H1 (cell line): ENCODE measurements at regions not wholly inside any gene's neighbourhood (a gene's known extent, or its start where the extent isn't known, plus 50 kb on each side); places are given as distances from the start of the nearest gene placed in this dataset.

ENCODE experiments used
- CTCF ChIA-PET: fragments of 300-600 bp; sonication (Branson Sonifier 250); formaldehyde crosslinking; loops from one replicate; lab custom pipeline; 2021; ENCODE audit not compliant: partially characterized antibody; lab: Charles Lee
- POLR2A ChIA-PET: fragments of 300-600 bp; sonication (Branson Sonifier 250); formaldehyde crosslinking; loops from one replicate; lab custom pipeline; 2021; ENCODE audit warnings: inconsistent platforms; ENCODE audit not compliant: partially characterized antibody; lab: Charles Lee
- DNase-seq, 2 experiments: peaks; one replicate each; pipeline versions ENCODE4 v3.0.0 to v3.0.0-alpha.2; 2010 to 2022; ENCODE audit warnings: low spot score in 2 of 2, low read depth in 1 of 2, mixed read lengths in 1 of 2
- FAIRE-seq: peaks from 2 replicates; lab custom pipeline; 2011; peaks lifted over from hg19 to GRCh38; lab: Jason Lieb, UNC
- H2AFZ ChIP-seq: 2 replicates; pipeline ENCODE4 v1.8.1; 2012; ENCODE audit warnings: low read length, inconsistent platforms
- H2AK5ac ChIP-seq: 2 replicates; pipeline ENCODE4 v1.6.1; 2013; ENCODE audit warnings: low read depth, low read length
- H2BK120ac ChIP-seq: replicated peaks from 2 replicates; pipeline ENCODE3; 2013; ENCODE audit warnings: low read depth, low read length, inconsistent platforms
- H2BK12ac ChIP-seq: 2 replicates; pipeline ENCODE4 v1.6.1; 2013; ENCODE audit warnings: low read depth, low read length
- H2BK15ac ChIP-seq: 2 replicates; pipeline ENCODE4 v1.6.1; 2013; ENCODE audit warnings: low read length
- H2BK20ac ChIP-seq: 2 replicates; pipeline ENCODE4 v1.6.1; 2013; ENCODE audit warnings: low read length
- H2BK5ac ChIP-seq: 2 replicates; pipeline ENCODE4 v1.6.1; 2013; ENCODE audit warnings: low read depth, low read length
- H3K14ac ChIP-seq: 2 replicates; pipeline ENCODE4 v1.6.1; 2013; ENCODE audit warnings: inconsistent platforms; ENCODE audit not compliant: insufficient read length
- H3K18ac ChIP-seq: 2 replicates; pipeline ENCODE4 v1.6.1; 2013; ENCODE audit warnings: low read length; ENCODE audit errors: extremely low read depth
- H3K23ac ChIP-seq: 2 replicates; pipeline ENCODE4 v1.6.1; 2013; ENCODE audit warnings: inconsistent platforms; ENCODE audit not compliant: insufficient read length
- H3K23me2 ChIP-seq: 2 replicates; pipeline ENCODE4 v1.6.1; 2013; ENCODE audit warnings: low read depth, low read length
- H3K27ac ChIP-seq: 2 replicates; pipeline ENCODE4 v1.6.1; 2011; ENCODE audit warnings: low read depth, low read length, inconsistent platforms
- H3K27me3 ChIP-seq, 4 experiments: replicated peaks in 1 of 4; 1 replicate in 1 of 4; 2 replicates in 3 of 4; pipeline versions ENCODE4 v1.6.1 to v1.8.1; 2011 to 2013; ENCODE audit warnings: low read length in 3 of 4, mild to moderate bottlenecking in 3 of 4, inconsistent platforms in 2 of 4, mixed read lengths in 2 of 4, moderate library complexity in 1 of 4; ENCODE audit not compliant: control insufficient read depth in 3 of 4, insufficient read depth in 3 of 4; ENCODE audit errors: extremely low read depth in 1 of 4
- H3K36me3 ChIP-seq, 4 experiments: 2 replicates each; pipeline versions ENCODE4 v1.6.1 to v1.8.1; 2011 to 2013; ENCODE audit warnings: mild to moderate bottlenecking in 4 of 4, low read length in 3 of 4, moderate library complexity in 2 of 4, control low read depth in 1 of 4, inconsistent platforms in 1 of 4; ENCODE audit not compliant: insufficient read depth in 4 of 4, control insufficient read depth in 2 of 4
- H3K4ac ChIP-seq: replicated peaks from 2 replicates; pipeline ENCODE3; 2013; ENCODE audit warnings: low read length, low read depth, mixed read lengths, inconsistent platforms; ENCODE audit not compliant: insufficient read length
- H3K4me1 ChIP-seq, 4 experiments: replicated peaks in 1 of 4; 1 replicate in 1 of 4; 2 replicates in 3 of 4; pipeline versions ENCODE4 v1.6.1 to v1.8.1; 2011 to 2013; ENCODE audit warnings: low read length in 3 of 4, inconsistent platforms in 2 of 4, mixed read lengths in 1 of 4; ENCODE audit not compliant: insufficient read depth in 4 of 4, control insufficient read depth in 3 of 4
- H3K4me2 ChIP-seq, 2 experiments: 2 replicates each; pipeline versions ENCODE4 v1.6.1 to v1.8.1; 2011 to 2013; ENCODE audit warnings: low read depth in 2 of 2, low read length in 2 of 2, control low read depth in 1 of 2, inconsistent platforms in 1 of 2, mild to moderate bottlenecking in 1 of 2; ENCODE audit not compliant: insufficient read depth in 1 of 2
- H3K4me3 ChIP-seq, 4 experiments: fragments of 200-600, 300-600 bp in 1 of 4; sonication (generic), shearing (Covaris generic), sonication (Bioruptor Twin) in 1 of 4; 2 replicates each; pipeline versions ENCODE4 v1.5.1 to v1.8.1; 2011 to 2016; ENCODE audit warnings: low read length in 4 of 4, low read depth in 3 of 4, control low read depth in 2 of 4, inconsistent platforms in 2 of 4, mild to moderate bottlenecking in 2 of 4, mixed read lengths in 1 of 4, moderate library complexity in 1 of 4; ENCODE audit not compliant: insufficient read depth in 2 of 4; ENCODE audit errors: extremely low read depth in 1 of 4
- H3K56ac ChIP-seq: replicated peaks from 2 replicates; pipeline ENCODE3; 2013; ENCODE audit warnings: low read depth, mild to moderate bottlenecking, mixed read lengths, low read length, inconsistent platforms; ENCODE audit not compliant: insufficient read length
- H3K79me1 ChIP-seq: 2 replicates; pipeline ENCODE4 v1.6.1; 2013; ENCODE audit warnings: low read depth, low read length, control low read depth
- H3K79me2 ChIP-seq, 2 experiments: 2 replicates each; pipeline versions ENCODE4 v1.6.1 to v1.8.1; 2012 to 2013; ENCODE audit warnings: low read length in 2 of 2, mild to moderate bottlenecking in 2 of 2, inconsistent platforms in 1 of 2; ENCODE audit not compliant: insufficient read depth in 2 of 2, control insufficient read depth in 1 of 2
- H3K9ac ChIP-seq, 4 experiments: replicated peaks in 1 of 4; 1 replicate in 1 of 4; 2 replicates in 3 of 4; pipeline versions ENCODE4 v1.6.1 to v1.8.1; 2011 to 2013; ENCODE audit warnings: low read depth in 3 of 4, low read length in 3 of 4, control low read depth in 2 of 4, mild to moderate bottlenecking in 2 of 4, moderate library complexity in 2 of 4, inconsistent platforms in 1 of 4; ENCODE audit errors: extremely low read depth in 1 of 4
- H3K9me3 ChIP-seq, 2 experiments: 2 replicates each; pipeline versions ENCODE4 v1.6.1 to v1.8.1; 2012 to 2013; ENCODE audit warnings: mild to moderate bottlenecking in 2 of 2, moderate library complexity in 2 of 2, control low read depth in 1 of 2, inconsistent platforms in 1 of 2, low read depth in 1 of 2, low read length in 1 of 2, mixed read lengths in 1 of 2; ENCODE audit not compliant: insufficient read depth in 2 of 2
- H4K20me1 ChIP-seq, 2 experiments: replicated peaks in 1 of 2; 2 replicates each; pipeline versions ENCODE3 to v1.8.1; 2011 to 2013; ENCODE audit warnings: inconsistent platforms in 2 of 2, low read length in 2 of 2, mild to moderate bottlenecking in 1 of 2; ENCODE audit not compliant: insufficient read depth in 2 of 2, control insufficient read depth in 1 of 2
- H4K5ac ChIP-seq: 2 replicates; pipeline ENCODE4 v1.6.1; 2013; ENCODE audit warnings: low read length, low read depth, mixed read lengths, inconsistent platforms; ENCODE audit not compliant: insufficient read length
- H4K8ac ChIP-seq: 2 replicates; pipeline ENCODE4 v1.8.0; 2013; ENCODE audit warnings: mild to moderate bottlenecking, moderate library complexity, low read length, inconsistent platforms; ENCODE audit not compliant: insufficient read depth; ENCODE audit errors: extremely low read depth
- H4K91ac ChIP-seq: replicated peaks from 2 replicates; pipeline ENCODE3; 2013; ENCODE audit warnings: low read length, mixed read lengths, inconsistent platforms; ENCODE audit not compliant: insufficient read length
- CBX5 ChIP-seq: fragments of 300-800, 300-1000 bp; sonication (generic); IDR thresholded peaks from 2 replicates; pipeline ENCODE4 v1.7.1; 2016; ENCODE audit warnings: antibody characterized with exemption, low read length, low read depth
- JUN ChIP-seq: IDR thresholded peaks from 2 replicates; pipeline ENCODE4 v1.6.1; 2011; ENCODE audit warnings: low read depth, mild to moderate bottlenecking, improper control_type of control experiment, low read length
- KDM5A ChIP-seq: fragments of 200-600 bp; IDR thresholded peaks from 2 replicates; pipeline ENCODE4 v1.7.1; 2012; ENCODE audit warnings: mild to moderate bottlenecking, low read length, inconsistent platforms, mixed read lengths
- SIRT6 ChIP-seq: IDR thresholded peaks from one replicate; pipeline ENCODE4 v1.7.1; 2012; ENCODE audit warnings: low read length, inconsistent platforms
- SP2 ChIP-seq: IDR thresholded peaks from 2 replicates; pipeline ENCODE4 v1.6.1; 2012; ENCODE audit warnings: mild to moderate bottlenecking, low read length, inconsistent platforms
- TAF7 ChIP-seq: optimal IDR thresholded peaks from 2 replicates; pipeline ENCODE3; 2011; ENCODE audit warnings: low read depth, mild to moderate bottlenecking, inconsistent platforms, low read length, moderate library complexity, borderline replicate concordance
- WGBS, 2 experiments: shearing (Covaris generic) in 1 of 2; methylation state at CpG; one replicate each; pipeline versions ENCODE4 v1.1.6 to v1.1.7; 2013 to 2015; ENCODE audit warnings: low lambda C conversion rate in 2 of 2, mixed read lengths in 2 of 2, inconsistent platforms in 1 of 2, low coverage in 1 of 2, missing lambda C conversion rate in 1 of 2; ENCODE audit not compliant: insufficient replicate concordance in 2 of 2, insufficient coverage in 1 of 2, insufficient read length in 1 of 2; ENCODE audit errors: extremely low coverage in 1 of 2, missing lambda C conversion rate in 1 of 2; 5-methylcytosine and 5-hydroxymethylcytosine counted together
- TF ChIP-seq, protein P1 (sequence below): IDR thresholded peaks from 2 replicates; pipeline ENCODE4 v1.6.1; 2012; ENCODE audit warnings: low read length, inconsistent platforms

- Histone ChIP-seq H2BK120ac (no peak overlapping the region), H3K4me2 (no peak overlapping the region), H4K20me1 (no peaks in the 10 kb centered on the region), H2AK5ac (no peak overlapping the region), H3K79me1 (no peaks in the 10 kb centered on the region), H3K18ac (no peak overlapping the region), H2BK15ac (no peak overlapping the region), H4K91ac (no peak overlapping the region), H3K14ac (no peak overlapping the region), H2AFZ (no peak overlapping the region), H3K4me1 (peaks cover 0 to 3% (median 0%) of the 10 kb centered on the region in 4 experiments; a peak in 2 of 7 replicates), H3K4me3 (no peak overlapping the region), H3K56ac (no peak overlapping the region), H2BK20ac (no peak overlapping the region), H2BK12ac (no peak overlapping the region), H3K23me2 (peaks cover 3% of the 10 kb centered on the region; the same call in 1 of the 2 replicates)
- no peak for FAIRE-seq
- WGBS, 2 experiments: 85% methylated on average over 4 of the region's 4 CpGs; no CpG with 5 or more reads in 1 of the 2 experiments
- POLR2A ChIA-PET: interaction anchor here (1.0 to 1.1 kb wide), 2 partner anchors 9 to 654 kb away, joined by 3 read pairs; partner anchors contain the start of gene SART3
- no peak for TF ChIP-seq TAF7
- no peak for TF ChIP-seq SP2
- TF ChIP-seq, protein P1, sequence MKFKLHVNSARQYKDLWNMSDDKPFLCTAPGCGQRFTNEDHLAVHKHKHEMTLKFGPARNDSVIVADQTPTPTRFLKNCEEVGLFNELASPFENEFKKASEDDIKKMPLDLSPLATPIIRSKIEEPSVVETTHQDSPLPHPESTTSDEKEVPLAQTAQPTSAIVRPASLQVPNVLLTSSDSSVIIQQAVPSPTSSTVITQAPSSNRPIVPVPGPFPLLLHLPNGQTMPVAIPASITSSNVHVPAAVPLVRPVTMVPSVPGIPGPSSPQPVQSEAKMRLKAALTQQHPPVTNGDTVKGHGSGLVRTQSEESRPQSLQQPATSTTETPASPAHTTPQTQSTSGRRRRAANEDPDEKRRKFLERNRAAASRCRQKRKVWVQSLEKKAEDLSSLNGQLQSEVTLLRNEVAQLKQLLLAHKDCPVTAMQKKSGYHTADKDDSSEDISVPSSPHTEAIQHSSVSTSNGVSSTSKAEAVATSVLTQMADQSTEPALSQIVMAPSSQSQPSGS: no peak
- no peak for TF ChIP-seq JUN
- TF ChIP-seq SIRT6: no peak
- TF ChIP-seq CBX5: no peak
- TF ChIP-seq KDM5A: no peak
- TF ChIP-seq, all 59 proteins: peak for 0
- H4K5ac ChIP-seq: no peak overlapping the region
- no peaks in the 10 kb centered on the region; a peak in 1 of 4 replicates for H3K9me3 ChIP-seq
- H3K27ac ChIP-seq: no peak overlapping the region
- H3K36me3 ChIP-seq: no peaks in the 10 kb centered on the region
- no peak for DNase-seq
- H3K79me2 ChIP-seq: no peaks in the 10 kb centered on the region
- no peak overlapping the region for H3K23ac ChIP-seq
- peaks cover 0 to 6% (median 2%) of the 10 kb centered on the region in 4 experiments; a peak in 4 of 7 replicates for H3K27me3 ChIP-seq
- no peak overlapping the region for H4K8ac ChIP-seq
- CTCF ChIA-PET: interaction anchor here (1.0 kb wide), 1 partner anchor 21 kb away, joined by 4 read pairs; no protein-coding TSS in a partner anchor
- H3K9ac ChIP-seq: no peak overlapping the region
- H2BK5ac ChIP-seq: no peak overlapping the region
- H3K4ac ChIP-seq: no peak overlapping the region
These were observed 132.2 kb downstream of the ASCL4 start for GRCh38 chr12:107906707-107907106.
